ENCODE measurements at regions not wholly inside any gene's neighbourhood (a gene's known extent, or its start where the extent isn't known, plus 50 kb on each side); places are given as distances from the start of the nearest gene placed in this dataset.
A peak's percentile ranks its signal among the peaks of the same experiment; 100 is the strongest.
"Not testable (repeated sequence)": the region's sequence is repeated elsewhere in the genome, so short reads cannot be mapped to it uniquely, and the experiment has no call there.

GRCh38 chr5:133881576-133882388 lies 86.6 kb downstream of the C5orf15 start:
- DNase-seq = no peak

GRCh38 chr5:133878236-133878555 lies 90.2 kb downstream of the C5orf15 start:
- DNase-seq = no peak

- DNase-seq = no peak
Observed at GRCh38 chr5:133877351-133878235, 90.8 kb downstream of the C5orf15 start.

GRCh38 chr5:133876266-133876665 lies 92.2 kb downstream of the C5orf15 start:
- no peak for DNase-seq

GRCh38 chr5:133875179-133875578 lies 93.2 kb downstream of the C5orf15 start:
- DNase-seq = no peak

GRCh38 chr5:133873449-133873848 lies 95.0 kb downstream of the C5orf15 start:
- no peak for DNase-seq

GRCh38 chr5:133870661-133871060 lies 97.8 kb downstream of the C5orf15 start:
- no peak for DNase-seq

- no peak for DNase-seq
Observed at GRCh38 chr5:133869519-133870335, 98.7 kb downstream of the C5orf15 start.

GRCh38 chr5:133868946-133869518 lies 99.4 kb downstream of the C5orf15 start:
- peak; percentile 76 for DNase-seq

- no peak for DNase-seq
Observed at GRCh38 chr5:133867851-133868545, 100.4 kb downstream of the C5orf15 start.

- DNase-seq = no peak
Observed at GRCh38 chr5:133867341-133867740, 101.1 kb downstream of the C5orf15 start.

GRCh38 chr5:133866903-133867245 lies 101.6 kb downstream of the C5orf15 start:
- DNase-seq = no peak

- no peak for DNase-seq
Observed at GRCh38 chr5:133866160-133866902, 102.1 kb downstream of the C5orf15 start.

- DNase-seq = no peak
Observed at GRCh38 chr5:133865113-133865512, 103.3 kb downstream of the C5orf15 start.

- no peak for DNase-seq
Observed at GRCh38 chr5:133864711-133865110, 103.7 kb downstream of the C5orf15 start.

GRCh38 chr5:133863857-133864585 lies 104.4 kb downstream of the C5orf15 start:
- DNase-seq = no peak

GRCh38 chr5:133861161-133861737 lies 107.2 kb downstream of the C5orf15 start:
- peak; percentile 12 for DNase-seq

- DNase-seq = no peak
Observed at GRCh38 chr5:133859073-133859472, 109.4 kb downstream of the C5orf15 start.

GRCh38 chr5:133857595-133858313 lies 110.7 kb downstream of the C5orf15 start:
- not testable (repeated sequence) for DNase-seq

- DNase-seq = no peak
Observed at GRCh38 chr5:133854554-133854953, 113.9 kb downstream of the C5orf15 start.
